H1 (cell line): ENCODE measurements at regions not wholly inside any gene's neighbourhood (a gene's known extent, or its start where the extent isn't known, plus 50 kb on each side); places are given as distances from the start of the nearest gene placed in this dataset.

Source experiments
- CTCF ChIA-PET: fragments of 300-600 bp; sonication (Branson Sonifier 250); formaldehyde crosslinking; loops from one replicate; lab custom pipeline; 2021; ENCODE audit not compliant: partially characterized antibody; lab: Charles Lee
- POLR2A ChIA-PET: fragments of 300-600 bp; sonication (Branson Sonifier 250); formaldehyde crosslinking; loops from one replicate; lab custom pipeline; 2021; ENCODE audit warnings: inconsistent platforms; ENCODE audit not compliant: partially characterized antibody; lab: Charles Lee
- DNase-seq, 2 experiments: peaks; one replicate each; pipeline versions ENCODE4 v3.0.0 to v3.0.0-alpha.2; 2010 to 2022; ENCODE audit warnings: low spot score in 2 of 2, low read depth in 1 of 2, mixed read lengths in 1 of 2
- FAIRE-seq: peaks from 2 replicates; lab custom pipeline; 2011; peaks lifted over from hg19 to GRCh38; lab: Jason Lieb, UNC
- H2AFZ ChIP-seq: 2 replicates; pipeline ENCODE4 v1.8.1; 2012; ENCODE audit warnings: low read length, inconsistent platforms
- H2AK5ac ChIP-seq: 2 replicates; pipeline ENCODE4 v1.6.1; 2013; ENCODE audit warnings: low read depth, low read length
- H2BK120ac ChIP-seq: replicated peaks from 2 replicates; pipeline ENCODE3; 2013; ENCODE audit warnings: low read depth, low read length, inconsistent platforms
- H2BK12ac ChIP-seq: 2 replicates; pipeline ENCODE4 v1.6.1; 2013; ENCODE audit warnings: low read depth, low read length
- H2BK15ac ChIP-seq: 2 replicates; pipeline ENCODE4 v1.6.1; 2013; ENCODE audit warnings: low read length
- H2BK20ac ChIP-seq: 2 replicates; pipeline ENCODE4 v1.6.1; 2013; ENCODE audit warnings: low read length
- H2BK5ac ChIP-seq: 2 replicates; pipeline ENCODE4 v1.6.1; 2013; ENCODE audit warnings: low read depth, low read length
- H3K14ac ChIP-seq: 2 replicates; pipeline ENCODE4 v1.6.1; 2013; ENCODE audit warnings: inconsistent platforms; ENCODE audit not compliant: insufficient read length
- H3K18ac ChIP-seq: 2 replicates; pipeline ENCODE4 v1.6.1; 2013; ENCODE audit warnings: low read length; ENCODE audit errors: extremely low read depth
- H3K23ac ChIP-seq: 2 replicates; pipeline ENCODE4 v1.6.1; 2013; ENCODE audit warnings: inconsistent platforms; ENCODE audit not compliant: insufficient read length
- H3K23me2 ChIP-seq: 2 replicates; pipeline ENCODE4 v1.6.1; 2013; ENCODE audit warnings: low read depth, low read length
- H3K27ac ChIP-seq: 2 replicates; pipeline ENCODE4 v1.6.1; 2011; ENCODE audit warnings: low read depth, low read length, inconsistent platforms
- H3K27me3 ChIP-seq, 4 experiments: replicated peaks in 1 of 4; 1 replicate in 1 of 4; 2 replicates in 3 of 4; pipeline versions ENCODE4 v1.6.1 to v1.8.1; 2011 to 2013; ENCODE audit warnings: low read length in 3 of 4, mild to moderate bottlenecking in 3 of 4, inconsistent platforms in 2 of 4, mixed read lengths in 2 of 4, moderate library complexity in 1 of 4; ENCODE audit not compliant: control insufficient read depth in 3 of 4, insufficient read depth in 3 of 4; ENCODE audit errors: extremely low read depth in 1 of 4
- H3K36me3 ChIP-seq, 4 experiments: 2 replicates each; pipeline versions ENCODE4 v1.6.1 to v1.8.1; 2011 to 2013; ENCODE audit warnings: mild to moderate bottlenecking in 4 of 4, low read length in 3 of 4, moderate library complexity in 2 of 4, control low read depth in 1 of 4, inconsistent platforms in 1 of 4; ENCODE audit not compliant: insufficient read depth in 4 of 4, control insufficient read depth in 2 of 4
- H3K4ac ChIP-seq: replicated peaks from 2 replicates; pipeline ENCODE3; 2013; ENCODE audit warnings: low read length, low read depth, mixed read lengths, inconsistent platforms; ENCODE audit not compliant: insufficient read length
- H3K4me1 ChIP-seq, 4 experiments: replicated peaks in 1 of 4; 1 replicate in 1 of 4; 2 replicates in 3 of 4; pipeline versions ENCODE4 v1.6.1 to v1.8.1; 2011 to 2013; ENCODE audit warnings: low read length in 3 of 4, inconsistent platforms in 2 of 4, mixed read lengths in 1 of 4; ENCODE audit not compliant: insufficient read depth in 4 of 4, control insufficient read depth in 3 of 4
- H3K4me2 ChIP-seq, 2 experiments: 2 replicates each; pipeline versions ENCODE4 v1.6.1 to v1.8.1; 2011 to 2013; ENCODE audit warnings: low read depth in 2 of 2, low read length in 2 of 2, control low read depth in 1 of 2, inconsistent platforms in 1 of 2, mild to moderate bottlenecking in 1 of 2; ENCODE audit not compliant: insufficient read depth in 1 of 2
- H3K4me3 ChIP-seq, 4 experiments: fragments of 200-600, 300-600 bp in 1 of 4; sonication (generic), shearing (Covaris generic), sonication (Bioruptor Twin) in 1 of 4; 2 replicates each; pipeline versions ENCODE4 v1.5.1 to v1.8.1; 2011 to 2016; ENCODE audit warnings: low read length in 4 of 4, low read depth in 3 of 4, control low read depth in 2 of 4, inconsistent platforms in 2 of 4, mild to moderate bottlenecking in 2 of 4, mixed read lengths in 1 of 4, moderate library complexity in 1 of 4; ENCODE audit not compliant: insufficient read depth in 2 of 4; ENCODE audit errors: extremely low read depth in 1 of 4
- H3K56ac ChIP-seq: replicated peaks from 2 replicates; pipeline ENCODE3; 2013; ENCODE audit warnings: low read depth, mild to moderate bottlenecking, mixed read lengths, low read length, inconsistent platforms; ENCODE audit not compliant: insufficient read length
- H3K79me1 ChIP-seq: 2 replicates; pipeline ENCODE4 v1.6.1; 2013; ENCODE audit warnings: low read depth, low read length, control low read depth
- H3K79me2 ChIP-seq, 2 experiments: 2 replicates each; pipeline versions ENCODE4 v1.6.1 to v1.8.1; 2012 to 2013; ENCODE audit warnings: low read length in 2 of 2, mild to moderate bottlenecking in 2 of 2, inconsistent platforms in 1 of 2; ENCODE audit not compliant: insufficient read depth in 2 of 2, control insufficient read depth in 1 of 2
- H3K9ac ChIP-seq, 4 experiments: replicated peaks in 1 of 4; 1 replicate in 1 of 4; 2 replicates in 3 of 4; pipeline versions ENCODE4 v1.6.1 to v1.8.1; 2011 to 2013; ENCODE audit warnings: low read depth in 3 of 4, low read length in 3 of 4, control low read depth in 2 of 4, mild to moderate bottlenecking in 2 of 4, moderate library complexity in 2 of 4, inconsistent platforms in 1 of 4; ENCODE audit errors: extremely low read depth in 1 of 4
- H3K9me3 ChIP-seq, 2 experiments: 2 replicates each; pipeline versions ENCODE4 v1.6.1 to v1.8.1; 2012 to 2013; ENCODE audit warnings: mild to moderate bottlenecking in 2 of 2, moderate library complexity in 2 of 2, control low read depth in 1 of 2, inconsistent platforms in 1 of 2, low read depth in 1 of 2, low read length in 1 of 2, mixed read lengths in 1 of 2; ENCODE audit not compliant: insufficient read depth in 2 of 2
- H4K20me1 ChIP-seq, 2 experiments: replicated peaks in 1 of 2; 2 replicates each; pipeline versions ENCODE3 to v1.8.1; 2011 to 2013; ENCODE audit warnings: inconsistent platforms in 2 of 2, low read length in 2 of 2, mild to moderate bottlenecking in 1 of 2; ENCODE audit not compliant: insufficient read depth in 2 of 2, control insufficient read depth in 1 of 2
- H4K5ac ChIP-seq: 2 replicates; pipeline ENCODE4 v1.6.1; 2013; ENCODE audit warnings: low read length, low read depth, mixed read lengths, inconsistent platforms; ENCODE audit not compliant: insufficient read length
- H4K8ac ChIP-seq: 2 replicates; pipeline ENCODE4 v1.8.0; 2013; ENCODE audit warnings: mild to moderate bottlenecking, moderate library complexity, low read length, inconsistent platforms; ENCODE audit not compliant: insufficient read depth; ENCODE audit errors: extremely low read depth
- H4K91ac ChIP-seq: replicated peaks from 2 replicates; pipeline ENCODE3; 2013; ENCODE audit warnings: low read length, mixed read lengths, inconsistent platforms; ENCODE audit not compliant: insufficient read length
- ASH2L ChIP-seq: fragments of 200-600, 300-600 bp; sonication (generic); IDR thresholded peaks from one replicate; pipeline ENCODE4 v1.7.1; 2017; ENCODE audit warnings: low read length
- CHD1 ChIP-seq: IDR thresholded peaks from 2 replicates; pipeline ENCODE4 v1.6.1; 2012; ENCODE audit warnings: low read depth, low read length, improper control_type of control experiment
- CTCF ChIP-seq, 3 experiments: IDR thresholded peaks; 1 replicate in 2 of 3; 2 replicates in 1 of 3; pipeline versions ENCODE4 v1.5.1 to v1.6.1; 2011; ENCODE audit warnings: low read length in 3 of 3, mild to moderate bottlenecking in 3 of 3, inconsistent platforms in 2 of 3, low read depth in 1 of 3, moderate library complexity in 1 of 3; ENCODE audit not compliant: insufficient read depth in 1 of 3; ENCODE audit errors: control extremely low read depth in 1 of 3
- EGR1 ChIP-seq: IDR thresholded peaks from 2 replicates; pipeline ENCODE4 v1.6.1; 2011; ENCODE audit warnings: low read depth, low read length, borderline replicate concordance
- KDM1A ChIP-seq: fragments of 200-600, 300-600 bp; sonication (generic); IDR thresholded peaks from 2 replicates; pipeline ENCODE4 v1.7.1; 2016; ENCODE audit warnings: mild to moderate bottlenecking, low read length, borderline replicate concordance
- NRF1 ChIP-seq: IDR thresholded peaks from 2 replicates; pipeline ENCODE4 v1.6.1; 2011; ENCODE audit warnings: mild to moderate bottlenecking, low read depth, low read length, improper control_type of control experiment
- POU5F1 ChIP-seq: IDR thresholded peaks from 2 replicates; pipeline ENCODE4 v1.6.1; 2011; ENCODE audit warnings: low read depth, mild to moderate bottlenecking, low read length, moderate library complexity
- RAD21 ChIP-seq, 2 experiments: IDR thresholded peaks in 1 of 2; conservative IDR thresholded peaks in 1 of 2; 2 replicates each; pipeline ENCODE4 v1.6.1; 2011; ENCODE audit warnings: low read depth in 2 of 2, low read length in 2 of 2, improper control_type of control experiment in 1 of 2, inconsistent platforms in 1 of 2, mild to moderate bottlenecking in 1 of 2, moderate library complexity in 1 of 2
- TAF7 ChIP-seq: optimal IDR thresholded peaks from 2 replicates; pipeline ENCODE3; 2011; ENCODE audit warnings: low read depth, mild to moderate bottlenecking, inconsistent platforms, low read length, moderate library complexity, borderline replicate concordance
- WGBS, 2 experiments: shearing (Covaris generic) in 1 of 2; methylation state at CpG; one replicate each; pipeline versions ENCODE4 v1.1.6 to v1.1.7; 2013 to 2015; ENCODE audit warnings: low lambda C conversion rate in 2 of 2, mixed read lengths in 2 of 2, inconsistent platforms in 1 of 2, low coverage in 1 of 2, missing lambda C conversion rate in 1 of 2; ENCODE audit not compliant: insufficient replicate concordance in 2 of 2, insufficient coverage in 1 of 2, insufficient read length in 1 of 2; ENCODE audit errors: extremely low coverage in 1 of 2, missing lambda C conversion rate in 1 of 2; 5-methylcytosine and 5-hydroxymethylcytosine counted together

- Histone ChIP-seq H2BK12ac (no peak overlapping the region), H2BK20ac (no peak overlapping the region), H3K79me2 (no peaks in the 10 kb centered on the region), H3K4me3 (no peak overlapping the region), H4K5ac (no peak overlapping the region), H3K4me2 (no peak overlapping the region), H3K27me3 (no peaks in the 10 kb centered on the region), H2AK5ac (no peak overlapping the region), H3K36me3 (no peaks in the 10 kb centered on the region), H2AFZ (peak overlapping the region; percentile 54; the same call in 1 of the 2 replicates), H4K8ac (no peak overlapping the region), H3K56ac (no peak overlapping the region), H4K20me1 (no peaks in the 10 kb centered on the region), H3K14ac (no peak overlapping the region), H2BK5ac (no peak overlapping the region), H3K23me2 (no peaks in the 10 kb centered on the region), H2BK15ac (no peak overlapping the region), H3K27ac (no peak overlapping the region), H4K91ac (no peak overlapping the region), H2BK120ac (no peak overlapping the region), H3K9me3 (no peaks in the 10 kb centered on the region), H3K4ac (no peak overlapping the region), H3K9ac (no peak overlapping the region), H3K4me1 (peaks cover 0 to 7% (median 2%) of the 10 kb centered on the region in 4 experiments; a peak in 3 of 7 replicates), H3K18ac (no peak overlapping the region), H3K23ac (no peak overlapping the region), H3K79me1 (no peaks in the 10 kb centered on the region)
- DNase-seq (no peak), FAIRE-seq (peak; percentile 52)
- ChIA-PET CTCF (interaction anchor here (0.9 to 4.3 kb wide), 8 partner anchors 10 to 223 kb away, joined by 3 to 24 read pairs (median 4); no protein-coding TSS in a partner anchor), POLR2A (interaction anchor here (0.6 to 2.9 kb wide), 4 partner anchors 27 to 59 kb away, joined by 3 to 15 read pairs (median 5); partner anchors contain the start of gene TPM1)
- 69% methylated on average over 7 of the region's 7 CpGs; no CpG with 5 or more reads in 1 of the 2 experiments for WGBS, 2 experiments
- TF ChIP-seq KDM1A (no peak), POU5F1 (no peak), NRF1 (no peak), CHD1 (no peak), TAF7 (no peak), CTCF (IDR thresholded peaks at IDR 0.05; ENCODE audit: control extremely low read depth in 1 of 3, insufficient read depth in 1 of 3, low read depth in 1 of 3, low read length in 3 of 3) (peak; percentile 22 to 47 (median 42)), EGR1 (no peak), RAD21 (IDR thresholded peaks at IDR 0.05 in 1 of 2, conservative IDR thresholded peaks at IDR 0.05 in 1 of 2; ENCODE audit: low read depth in 2 of 2, low read length in 2 of 2) (peak; percentile 50 to 58; a peak in 3 of 4 replicates), ASH2L (no peak)
Observed at GRCh38 chr15:62988701-62989100, 53.8 kb upstream of the TPM1 start.
